ENCODE measurements at regions not wholly inside any gene's neighbourhood (a gene's known extent, or its start where the extent isn't known, plus 50 kb on each side); places are given as distances from the start of the nearest gene placed in this dataset.

DNA sequence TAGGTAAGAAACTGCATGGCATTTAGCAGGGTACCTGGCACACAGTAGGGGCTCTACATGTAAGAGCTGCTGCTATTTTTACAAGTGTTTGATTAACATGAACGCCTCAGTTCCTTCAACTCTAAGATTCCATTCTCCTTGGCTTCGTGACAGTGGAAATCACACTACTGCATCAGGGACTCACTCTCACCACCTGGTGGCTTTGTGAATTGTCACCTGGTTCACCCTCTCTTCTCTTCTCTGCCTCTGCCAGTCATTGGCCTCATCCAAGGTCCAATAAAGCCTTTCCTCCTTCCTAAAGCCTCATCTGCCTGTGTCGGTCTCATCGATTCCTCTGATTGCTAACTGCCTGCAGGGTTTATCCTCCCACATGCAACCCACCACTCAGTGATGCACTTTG lies 476.4 kb downstream of the VRK1 start:
- ATAC-seq (ENCODE audit: low FRiP score): no peak
- no peak for DNase-seq (ENCODE audit: low spot score)
- TF ChIP-seq, protein P1, sequence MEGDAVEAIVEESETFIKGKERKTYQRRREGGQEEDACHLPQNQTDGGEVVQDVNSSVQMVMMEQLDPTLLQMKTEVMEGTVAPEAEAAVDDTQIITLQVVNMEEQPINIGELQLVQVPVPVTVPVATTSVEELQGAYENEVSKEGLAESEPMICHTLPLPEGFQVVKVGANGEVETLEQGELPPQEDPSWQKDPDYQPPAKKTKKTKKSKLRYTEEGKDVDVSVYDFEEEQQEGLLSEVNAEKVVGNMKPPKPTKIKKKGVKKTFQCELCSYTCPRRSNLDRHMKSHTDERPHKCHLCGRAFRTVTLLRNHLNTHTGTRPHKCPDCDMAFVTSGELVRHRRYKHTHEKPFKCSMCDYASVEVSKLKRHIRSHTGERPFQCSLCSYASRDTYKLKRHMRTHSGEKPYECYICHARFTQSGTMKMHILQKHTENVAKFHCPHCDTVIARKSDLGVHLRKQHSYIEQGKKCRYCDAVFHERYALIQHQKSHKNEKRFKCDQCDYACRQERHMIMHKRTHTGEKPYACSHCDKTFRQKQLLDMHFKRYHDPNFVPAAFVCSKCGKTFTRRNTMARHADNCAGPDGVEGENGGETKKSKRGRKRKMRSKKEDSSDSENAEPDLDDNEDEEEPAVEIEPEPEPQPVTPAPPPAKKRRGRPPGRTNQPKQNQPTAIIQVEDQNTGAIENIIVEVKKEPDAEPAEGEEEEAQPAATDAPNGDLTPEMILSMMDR (IDR thresholded peaks at IDR 0.05): no peak

DNA sequence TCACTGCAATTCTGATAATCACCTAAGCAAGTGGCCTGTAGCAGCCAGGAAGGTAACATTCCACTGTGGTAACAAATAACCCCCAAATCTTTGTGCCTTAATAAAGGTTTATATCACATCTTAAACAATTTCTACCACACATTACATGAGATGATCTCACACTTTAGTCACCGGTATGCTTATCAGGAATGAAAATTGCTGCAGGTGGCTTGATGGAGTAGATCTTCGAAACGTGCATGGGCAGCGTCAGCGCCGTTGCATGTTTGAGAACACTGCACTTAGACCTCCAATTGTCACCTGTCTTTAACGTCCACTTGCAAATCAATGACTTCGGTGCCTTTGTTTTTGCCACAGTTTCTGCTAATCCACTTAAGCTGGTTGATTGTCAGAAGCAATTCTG lies 477.4 kb downstream of the VRK1 start:
- TF ChIP-seq, protein P1 (IDR thresholded peaks at IDR 0.05): no peak
- no peak for ATAC-seq (ENCODE audit: low FRiP score)
- DNase-seq (ENCODE audit: low spot score): no peak

DNA sequence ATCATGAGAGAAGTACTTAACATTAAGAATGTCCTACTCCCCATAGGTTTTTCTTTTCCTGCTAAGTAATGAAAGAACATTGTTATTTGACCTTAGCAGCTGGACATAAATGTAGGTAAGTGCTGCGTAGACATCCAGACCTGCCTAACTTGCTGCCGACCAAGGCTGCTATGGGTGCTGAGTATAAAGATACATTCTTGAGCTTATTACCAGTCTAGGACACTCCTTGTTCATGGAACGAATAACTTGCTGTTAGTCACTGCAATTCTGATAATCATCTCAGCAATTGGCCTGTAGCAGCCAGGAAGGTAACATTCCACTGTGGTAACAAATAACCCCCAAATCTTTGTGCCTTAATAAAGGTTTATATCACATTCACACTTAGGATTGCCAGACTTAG lies 478.1 kb downstream of the VRK1 start:
- ATAC-seq (ENCODE audit: low FRiP score): no peak
- TF ChIP-seq, protein P1 (IDR thresholded peaks at IDR 0.05): no peak
- DNase-seq (ENCODE audit: low spot score): no peak

DNA sequence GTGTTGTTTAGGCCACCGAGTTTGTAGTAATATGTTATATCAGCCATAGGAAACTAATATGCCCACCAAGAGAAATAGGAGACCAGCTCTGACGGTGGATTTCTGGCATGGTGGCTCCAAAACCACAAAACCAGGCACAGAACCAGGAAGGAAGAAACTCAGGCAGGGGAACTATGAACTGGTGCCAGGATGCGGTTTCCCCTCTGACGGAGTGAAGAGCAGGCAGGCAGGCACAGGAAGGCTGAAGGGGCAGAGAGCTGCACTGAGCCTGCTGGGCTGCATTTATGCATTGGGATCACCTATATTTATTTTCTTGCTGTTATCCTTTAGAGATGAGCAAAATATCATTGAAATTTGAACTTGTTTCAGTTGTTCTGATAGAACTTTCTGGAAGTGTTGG lies 479.4 kb downstream of the VRK1 start:
- no peak for ATAC-seq (ENCODE audit: low FRiP score)
- no peak for DNase-seq (ENCODE audit: low spot score)
- TF ChIP-seq, protein P1 (IDR thresholded peaks at IDR 0.05): no peak

DNA sequence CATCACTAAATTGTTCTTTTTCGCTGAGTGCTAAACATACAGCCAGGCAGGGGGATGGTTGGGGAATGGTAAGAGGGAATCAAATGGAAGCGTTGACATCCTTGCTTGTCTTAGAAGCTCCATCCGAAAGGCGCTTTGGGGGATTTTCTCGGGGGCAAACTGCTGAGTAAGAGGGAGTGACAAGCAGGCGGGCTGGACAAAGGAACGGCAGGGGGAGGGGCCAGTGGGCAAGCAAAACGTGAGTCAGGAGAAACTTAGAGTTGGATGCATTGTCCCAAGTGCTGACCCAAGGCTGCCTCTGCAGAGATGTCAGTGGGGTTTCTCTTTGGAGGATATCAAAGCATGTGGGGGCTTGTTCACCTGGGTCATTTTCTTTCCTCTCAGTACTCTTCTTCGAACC lies 480.5 kb downstream of the VRK1 start:
- TF ChIP-seq, protein P1 (IDR thresholded peaks at IDR 0.05): no peak
- ATAC-seq (ENCODE audit: low FRiP score) (no peak), DNase-seq (ENCODE audit: low spot score) (no peak)

DNA sequence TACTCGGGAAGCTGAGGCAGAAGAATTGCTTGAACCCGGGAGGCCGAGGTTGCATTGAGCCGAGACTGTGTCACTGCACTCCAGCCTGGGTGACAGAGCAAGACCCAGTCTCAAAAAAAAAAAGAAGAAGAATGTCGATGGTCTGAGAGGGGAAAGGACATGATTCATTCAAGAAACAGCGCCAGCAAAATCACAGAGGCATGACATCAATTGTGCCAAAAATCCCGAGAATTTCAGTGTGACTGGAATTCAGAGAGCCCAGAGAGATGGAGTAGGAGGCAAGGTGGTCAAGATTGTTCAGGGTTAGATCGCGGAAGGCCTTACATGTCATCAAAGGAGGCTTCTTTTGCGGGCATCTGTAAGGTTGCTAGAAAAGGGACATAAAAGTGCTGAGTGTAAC lies 483.3 kb downstream of the VRK1 start:
- TF ChIP-seq, protein P1 (IDR thresholded peaks at IDR 0.05): no peak
- DNase-seq (ENCODE audit: low spot score): no peak
- ATAC-seq (ENCODE audit: low FRiP score): no peak

DNA sequence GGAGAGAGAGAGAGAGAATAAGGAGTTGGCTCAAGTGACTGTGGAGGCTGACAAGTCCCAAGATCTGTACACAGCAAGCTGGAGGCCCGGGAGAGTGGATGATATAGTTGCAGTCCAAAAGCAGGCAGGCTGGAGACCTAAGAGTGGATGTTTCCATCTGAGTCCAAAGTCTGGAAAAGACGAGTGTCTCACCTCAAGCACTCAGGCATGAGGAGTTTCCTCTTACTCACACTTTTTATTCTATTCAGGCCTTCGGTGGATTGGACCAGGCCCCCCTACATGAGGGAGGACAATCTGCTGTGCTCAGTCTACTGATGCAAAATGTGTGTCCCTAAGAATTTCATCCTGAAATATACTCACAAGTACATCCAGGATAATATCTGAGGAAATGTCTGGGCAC lies 484.6 kb downstream of the VRK1 start:
- ATAC-seq (ENCODE audit: low FRiP score) (no peak), DNase-seq (ENCODE audit: low spot score) (no peak)
- TF ChIP-seq, protein P1 (IDR thresholded peaks at IDR 0.05): no peak

Data from omental fat pad (tissue), 3 donors.